ENCODE measurements at regions not wholly inside any gene's neighbourhood (a gene's known extent, or its start where the extent isn't known, plus 50 kb on each side); places are given as distances from the start of the nearest gene placed in this dataset.
"Not testable (repeated sequence)": the region's sequence is repeated elsewhere in the genome, so short reads cannot be mapped to it uniquely, and the experiment has no call there.

- no peak for DNase-seq
Measured at GRCh38 chr4:72767618-72768302, 198.7 kb upstream of the ADAMTS3 start.

GRCh38 chr4:72765788-72766187, 196.8 kb upstream of the ADAMTS3 start:
- not testable (repeated sequence) for DNase-seq

GRCh38 chr4:72761368-72762038, 192.5 kb upstream of the ADAMTS3 start:
- DNase-seq: no peak

- not testable (repeated sequence) for DNase-seq
Measured at GRCh38 chr4:72753414-72753813, 184.4 kb upstream of the ADAMTS3 start.

GRCh38 chr4:72744103-72744725, 175.2 kb upstream of the ADAMTS3 start:
- no peak for DNase-seq

- no peak for DNase-seq
Measured at GRCh38 chr4:72743078-72743477, 174.1 kb upstream of the ADAMTS3 start.

- no peak for DNase-seq
Measured at GRCh38 chr4:72715299-72715698, 146.3 kb upstream of the ADAMTS3 start.

GRCh38 chr4:72714482-72715279, 145.7 kb upstream of the ADAMTS3 start:
- DNase-seq: no peak

- DNase-seq: no peak
Measured at GRCh38 chr4:72712997-72713396, 144.0 kb upstream of the ADAMTS3 start.

GRCh38 chr4:72709475-72709874, 140.5 kb upstream of the ADAMTS3 start:
- DNase-seq: no peak

- no peak for DNase-seq
Measured at GRCh38 chr4:72706684-72707083, 137.7 kb upstream of the ADAMTS3 start.

- DNase-seq: not testable (repeated sequence)
Measured at GRCh38 chr4:72704925-72705640, 136.1 kb upstream of the ADAMTS3 start.

GRCh38 chr4:72702948-72703347, 133.9 kb upstream of the ADAMTS3 start:
- no peak for DNase-seq

- peak; percentile 20 for DNase-seq
Measured at GRCh38 chr4:72701987-72702819, 133.2 kb upstream of the ADAMTS3 start.

- DNase-seq: no peak
Measured at GRCh38 chr4:72690771-72691170, 121.8 kb upstream of the ADAMTS3 start.

- no peak for DNase-seq
Measured at GRCh38 chr4:72689923-72690322, 120.9 kb upstream of the ADAMTS3 start.

GRCh38 chr4:72686390-72686789, 117.4 kb upstream of the ADAMTS3 start:
- DNase-seq: not testable (repeated sequence)

- DNase-seq: no peak
Measured at GRCh38 chr4:72679666-72680065, 110.6 kb upstream of the ADAMTS3 start.

GRCh38 chr4:72677886-72678285, 108.9 kb upstream of the ADAMTS3 start:
- DNase-seq: no peak

GRCh38 chr4:72677265-72677664, 108.2 kb upstream of the ADAMTS3 start:
- DNase-seq: no peak

- DNase-seq: no peak
Measured at GRCh38 chr4:72671980-72672379, 103.0 kb upstream of the ADAMTS3 start.

GRCh38 chr4:72670521-72670920, 101.5 kb upstream of the ADAMTS3 start:
- no peak for DNase-seq

Data from NCI-H146 (cell line).